ENCODE measurements at regions not wholly inside any gene's neighbourhood (a gene's known extent, or its start where the extent isn't known, plus 50 kb on each side); places are given as distances from the start of the nearest gene placed in this dataset.

- TF ChIP-seq CTCF (IDR thresholded peaks at IDR 0.05; ENCODE audit: insufficient read depth, low read length) = no peak
- no peak for TF ChIP-seq POLR2AphosphoS5 (IDR thresholded peaks at IDR 0.05; ENCODE audit: low read depth)
- no peak for TF ChIP-seq SPI1 (IDR thresholded peaks at IDR 0.05; ENCODE audit: borderline replicate concordance, low read depth)
Observed at GRCh38 chr3:109784285-109784684, 446.9 kb upstream of the DPPA4 start.
